HG03066 (cell line): ENCODE measurements at regions not wholly inside any gene's neighbourhood (a gene's known extent, or its start where the extent isn't known, plus 50 kb on each side); places are given as distances from the start of the nearest gene placed in this dataset.
"Not testable (repeated sequence)": the region's sequence is repeated elsewhere in the genome, so short reads cannot be mapped to it uniquely, and the experiment has no call there.

ENCODE experiments used
- ATAC-seq: cut with Tn5 transposase; IDR thresholded peaks from one replicate; pipeline ENCODE4 v1.9.1; 2021; ENCODE audit warnings: low read depth; ENCODE audit not compliant: unreplicated experiment

DNA sequence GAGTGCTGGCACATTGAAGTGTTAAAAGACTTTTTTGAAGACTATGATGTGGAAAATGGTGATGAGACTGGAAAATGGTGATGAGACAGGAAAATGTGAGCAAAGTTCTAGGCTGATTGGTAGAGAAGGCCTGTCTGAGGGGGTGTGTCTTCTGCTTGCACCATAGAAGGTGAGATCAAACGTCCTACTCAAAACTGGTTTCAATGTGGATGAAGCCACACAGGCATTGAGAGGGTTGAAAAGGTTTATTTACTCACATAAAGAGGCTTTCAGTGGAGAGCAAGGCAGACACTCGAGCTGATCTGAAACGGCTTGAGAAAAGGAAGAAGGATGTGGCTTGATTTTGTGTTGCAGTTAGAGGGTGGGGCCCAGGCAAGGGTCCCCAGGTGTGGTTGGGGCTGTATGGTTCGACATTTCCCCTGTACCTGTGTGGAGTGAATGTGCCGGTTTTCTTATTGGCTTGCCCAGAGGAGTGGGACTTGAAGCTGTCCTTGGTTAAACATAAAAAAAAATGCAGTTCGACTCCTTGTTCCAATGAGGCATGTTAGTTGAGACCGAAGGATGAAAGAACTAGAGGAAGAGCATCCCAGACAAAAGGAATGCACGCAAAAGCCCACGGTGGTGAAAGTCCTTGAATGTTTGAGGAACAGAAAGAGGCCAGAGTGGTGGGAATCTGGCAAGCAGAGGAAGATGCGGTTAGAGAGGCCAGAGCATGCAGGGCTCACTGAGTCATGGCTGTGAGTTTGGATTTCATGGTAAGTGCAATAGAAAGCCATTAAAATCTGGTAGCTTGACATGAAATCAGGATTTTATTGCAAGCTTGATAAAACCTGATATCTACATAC is 172.3 kb downstream of the EPM2A start:
- no peak for ATAC-seq

DNA sequence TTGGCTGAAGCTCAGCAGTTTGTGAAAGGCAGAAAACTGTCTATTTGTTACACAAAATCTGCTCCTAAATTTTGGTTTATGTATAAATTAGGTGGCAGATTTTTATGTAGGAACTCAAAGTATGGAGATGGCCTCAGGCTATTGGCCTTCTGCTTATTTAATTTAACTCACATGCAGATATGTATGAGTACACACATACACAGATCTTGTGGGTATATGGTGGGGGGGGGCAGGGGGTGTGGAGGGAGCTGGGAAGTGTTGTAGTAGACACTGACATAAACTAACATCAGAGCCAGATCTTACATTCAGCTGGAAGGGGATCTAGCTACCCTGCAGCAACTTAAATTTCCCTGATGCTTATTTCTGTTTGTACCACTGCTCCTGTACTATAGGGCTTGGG is 170.8 kb downstream of the EPM2A start:
- no peak for ATAC-seq

DNA sequence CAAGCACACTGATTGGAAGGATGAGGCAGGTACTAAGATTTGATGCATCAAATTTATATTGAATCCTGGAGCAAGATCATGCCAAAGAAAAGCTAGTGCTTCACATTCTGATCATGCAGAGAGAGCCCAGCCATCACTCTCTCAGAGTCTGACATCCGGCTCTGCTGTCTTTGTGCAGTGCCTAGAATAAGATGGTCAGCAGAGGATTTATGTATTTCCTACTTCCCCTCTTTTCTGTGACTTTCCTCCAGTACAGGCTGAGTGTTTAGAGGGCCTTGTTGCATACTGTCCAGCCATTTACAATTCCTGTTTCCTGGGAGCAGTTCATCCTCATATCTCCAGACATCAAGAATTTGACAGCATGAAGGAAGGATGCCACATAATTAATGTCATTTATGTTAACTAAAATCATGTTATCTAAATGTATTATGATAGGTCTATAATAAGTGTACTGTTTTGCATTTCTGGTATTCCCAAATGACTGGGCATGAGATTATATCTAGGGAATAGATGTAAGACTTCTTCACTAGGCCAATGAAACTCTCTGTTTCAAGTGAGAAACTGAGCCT is 167.6 kb downstream of the EPM2A start:
- no peak for ATAC-seq

DNA sequence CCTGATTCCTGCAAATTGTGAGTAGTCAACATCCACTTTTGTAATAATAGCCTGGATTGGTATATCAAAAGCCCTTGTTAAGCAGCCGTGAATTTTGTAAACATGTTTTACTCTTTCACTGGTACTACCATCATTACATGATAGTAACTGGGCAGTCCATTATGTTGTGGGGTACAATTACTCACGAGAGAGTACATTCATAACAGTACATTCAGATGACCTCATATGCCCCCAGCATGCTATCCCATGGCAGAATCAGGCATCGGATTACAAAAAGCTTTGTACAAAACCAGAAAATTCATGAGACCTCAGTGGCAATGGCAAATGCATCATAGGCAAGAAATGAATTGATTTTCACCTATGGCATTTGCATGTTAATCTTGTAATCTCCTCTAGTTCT is 166.2 kb downstream of the EPM2A start:
- ATAC-seq: no peak

DNA sequence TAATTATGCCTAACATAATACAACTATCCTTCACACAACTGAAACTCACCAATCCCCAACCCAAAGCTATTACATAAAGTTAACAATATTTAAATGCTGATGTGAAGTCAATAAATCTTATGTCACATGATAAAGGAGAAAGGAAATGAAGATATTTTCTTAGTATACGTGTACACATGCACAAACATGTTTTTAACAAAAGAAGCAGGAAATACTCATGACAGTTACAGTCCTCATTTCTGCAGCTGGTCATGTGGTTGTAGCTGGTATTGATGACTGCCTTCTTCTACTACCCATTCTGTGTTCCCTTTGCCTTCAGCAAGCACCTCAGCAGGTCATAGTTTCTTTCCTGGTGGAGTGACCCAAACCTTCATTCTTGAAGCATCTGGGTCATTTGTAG is 165.0 kb downstream of the EPM2A start:
- ATAC-seq: not testable (repeated sequence)

DNA sequence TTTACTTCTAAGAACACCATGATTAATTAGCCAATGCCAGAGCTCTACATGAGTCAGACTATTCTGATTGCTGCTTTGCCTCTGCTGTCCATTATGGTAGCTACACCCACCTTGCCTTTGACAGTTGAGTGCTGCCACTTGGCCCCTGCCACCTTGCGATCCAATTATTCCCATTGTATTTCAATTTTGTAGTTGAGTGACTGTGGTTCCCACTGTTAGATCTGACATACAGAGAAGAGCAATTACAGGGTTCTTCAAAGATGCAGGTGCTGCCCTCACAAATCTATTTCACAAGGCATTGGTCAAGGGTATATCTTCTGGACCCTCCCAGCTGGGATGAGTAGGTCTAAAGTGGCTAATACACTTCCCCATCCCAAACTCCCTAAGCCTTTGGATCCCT is 161.1 kb downstream of the EPM2A start:
- ATAC-seq: not testable (repeated sequence)
